GM12878 (cell line): ENCODE measurements at regions not wholly inside any gene's neighbourhood (a gene's known extent, or its start where the extent isn't known, plus 50 kb on each side); places are given as distances from the start of the nearest gene placed in this dataset.

Source experiments
- ATAC-seq: fragments of 200-7000 bp; cut with Tn5 transposase; 3 replicates; pipeline ENCODE4 v1.9.1; 2020; ENCODE audit warnings: mild to moderate bottlenecking, moderate library complexity
- BruUV-seq: library from RNA; stranded (reverse); fragments of 400-500 nt; replicated peaks from 2 replicates; lab custom pipeline; 2021; lab: Mats Ljungman, UMichigan
- CTCF ChIA-PET: fragments of 300-600 bp; sonication (Branson Sonifier 250); formaldehyde crosslinking; extraction: SDS; loops from one replicate; lab custom pipeline; 2021; ENCODE audit warnings: inconsistent platforms; lab: Yijun Ruan, JAX
- POLR2A ChIA-PET: fragments of 350-600 bp; formaldehyde crosslinking; extraction: SDS; loops from one replicate; lab custom pipeline; 2021; ENCODE audit warnings: inconsistent platforms; lab: Charles Lee
- RAD21 ChIA-PET: fragments of 300-600 bp; sonication (Branson Sonifier 250); formaldehyde crosslinking; loops from one replicate; lab custom pipeline; 2023; ENCODE audit warnings: antibody characterized with exemption; ENCODE audit not compliant: unreplicated experiment; lab: Charles Lee
- SMC1A ChIA-PET: fragments of 300-600 bp; sonication (Branson Sonifier 250); formaldehyde crosslinking; loops from one replicate; lab custom pipeline; 2023; ENCODE audit not compliant: unreplicated experiment, uncharacterized antibody; lab: Charles Lee
- DNase-seq: peaks from one replicate; pipeline ENCODE4 v3.0.0-alpha.2; 2011; ENCODE audit warnings: low read depth, low spot score
- FAIRE-seq: peaks from 3 replicates; lab custom pipeline; 2011; peaks lifted over from hg19 to GRCh38; lab: Jason Lieb, UNC
- H2AFZ ChIP-seq: 2 replicates; pipeline ENCODE4 v1.6.0; 2011; ENCODE audit warnings: low read depth, low read length, control low read depth; ENCODE audit not compliant: control insufficient read depth
- H3K27ac ChIP-seq: 2 replicates; pipeline ENCODE4 v1.5.1; 2011; ENCODE audit warnings: control low read depth; ENCODE audit not compliant: control insufficient read depth, insufficient read depth
- H3K27me3 ChIP-seq, 2 experiments: replicated peaks in 1 of 2; 2 replicates each; pipeline versions ENCODE4 v1.6.0 to v1.6.1; 2011; ENCODE audit warnings: low read length in 1 of 2; ENCODE audit not compliant: control insufficient read depth in 2 of 2, insufficient read depth in 2 of 2
- H3K36me3 ChIP-seq, 2 experiments: 2 replicates each; pipeline ENCODE4 v1.5.1; 2011; ENCODE audit warnings: low read length in 1 of 2; ENCODE audit not compliant: control insufficient read depth in 2 of 2, insufficient read depth in 2 of 2
- H3K4me1 ChIP-seq: 2 replicates; pipeline ENCODE4 v1.6.1; 2011; ENCODE audit warnings: mild to moderate bottlenecking, low read length, moderate library complexity, mixed read lengths; ENCODE audit not compliant: control insufficient read depth, insufficient read depth
- H3K4me2 ChIP-seq: 2 replicates; pipeline ENCODE4 v1.6.0; 2011; ENCODE audit warnings: control low read depth; ENCODE audit not compliant: control insufficient read depth, insufficient read depth
- H3K4me3 ChIP-seq: fragments of 200-600 bp; sonication (generic); 2 replicates; pipeline ENCODE4 v1.5.1; 2016
- H3K79me2 ChIP-seq: 2 replicates; pipeline ENCODE4 v1.6.0; 2011; ENCODE audit warnings: low read length; ENCODE audit not compliant: control insufficient read depth, insufficient read depth
- H3K9ac ChIP-seq: 2 replicates; pipeline ENCODE4 v1.8.0; 2011; ENCODE audit warnings: low read length, control low read depth, mixed read lengths; ENCODE audit not compliant: control insufficient read depth, insufficient read depth
- H3K9me3 ChIP-seq: replicated peaks from 3 replicates; pipeline ENCODE4 v1.5.1; 2011; ENCODE audit warnings: mild to moderate bottlenecking, low read length; ENCODE audit not compliant: control insufficient read depth, insufficient read depth
- H4K20me1 ChIP-seq: 2 replicates; pipeline ENCODE4 v1.6.0; 2011; ENCODE audit not compliant: control insufficient read depth, insufficient read depth
- ATF2 ChIP-seq: IDR thresholded peaks from 2 replicates; pipeline ENCODE4 v1.6.1; 2012; ENCODE audit warnings: low read length, inconsistent platforms
- CEBPB ChIP-seq, 2 experiments: fragments of 150-350 bp in 1 of 2; IDR thresholded peaks; 2 replicates each; pipeline ENCODE4 v1.6.1; 2012 to 2014; ENCODE audit warnings: low read depth in 2 of 2, low read length in 2 of 2, borderline replicate concordance in 1 of 2, inconsistent platforms in 1 of 2
- HDGF ChIP-seq: fragments of 450-650 bp; IDR thresholded peaks from 2 replicates; pipeline ENCODE4 v1.6.1; 2016; ENCODE audit warnings: antibody characterized with exemption
- HSF1 ChIP-seq: fragments of 150-350 bp; IDR thresholded peaks from 2 replicates; pipeline ENCODE4 v1.6.1; 2014; ENCODE audit warnings: mild to moderate bottlenecking, low read depth, low read length
- MYB ChIP-seq: fragments of 150-350 bp; IDR thresholded peaks from 2 replicates; pipeline ENCODE4 v1.6.1; 2014; ENCODE audit warnings: mild to moderate bottlenecking, low read depth, low read length, borderline replicate concordance
- NFYA ChIP-seq: IDR thresholded peaks from 2 replicates; pipeline ENCODE4 v1.6.1; 2011; ENCODE audit warnings: low read depth, mild to moderate bottlenecking, low read length, improper control_type of control experiment, borderline replicate concordance
- NR2C1 ChIP-seq: fragments of 450-650 bp; IDR thresholded peaks from 2 replicates; pipeline ENCODE4 v1.6.1; 2017; ENCODE audit warnings: antibody characterized with exemption, mild to moderate bottlenecking, moderate library complexity
- RELA ChIP-seq: fragments of 450-650 bp; IDR thresholded peaks from 2 replicates; pipeline ENCODE4 v1.8.0; 2014; ENCODE audit warnings: borderline replicate concordance; ENCODE audit not compliant: partially characterized antibody
- SMC3 ChIP-seq: IDR thresholded peaks from 2 replicates; pipeline ENCODE4 v1.6.1; 2011; ENCODE audit warnings: low read length, improper control_type of control experiment, borderline replicate concordance
- ZBTB11 ChIP-seq: fragments of 450-650 bp; formaldehyde crosslinking; IDR thresholded peaks from 2 replicates; pipeline ENCODE4 v1.5.0; 2022; ENCODE audit warnings: mild to moderate bottlenecking, missing genetic modification characterization
- ZNF217 ChIP-seq: fragments of 450-650 bp; IDR thresholded peaks from 2 replicates; pipeline ENCODE4 v1.6.1; 2017; ENCODE audit warnings: antibody characterized with exemption, mild to moderate bottlenecking
- ZSCAN29 ChIP-seq: fragments of 450-650 bp; IDR thresholded peaks from 2 replicates; pipeline ENCODE4 v1.6.1; 2017; ENCODE audit warnings: mild to moderate bottlenecking, moderate library complexity
- WGBS: methylation state at CpG from one replicate; pipeline ENCODE4 v1.1.6; 2016; ENCODE audit warnings: low lambda C conversion rate; ENCODE audit not compliant: insufficient replicate concordance, insufficient coverage; ENCODE audit errors: missing lambda C conversion rate; 5-methylcytosine and 5-hydroxymethylcytosine counted together
- in situ Hi-C: fragments of 300-500 bp; cut with MboI; formaldehyde crosslinking; loops from 9 replicates; pipeline ENCODE4 v1.14.3; 2018; ENCODE audit warnings: mixed read lengths
- intact Hi-C: fragments of 100-400 bp; cut with micrococcal nuclease; formaldehyde crosslinking; loops from one replicate; pipeline ENCODE4 v1.14.2; 2022; ENCODE audit not compliant: unreplicated experiment

- Histone ChIP-seq H3K4me1 (no peaks in the 10 kb centered on the region), H3K36me3 (no peaks in the 10 kb centered on the region), H3K4me2 (no peak overlapping the region), H2AFZ (no peak overlapping the region), H4K20me1 (no peaks in the 10 kb centered on the region), H3K9ac (no peak overlapping the region), H3K27me3 (no peaks in the 10 kb centered on the region), H3K9me3 (no peaks in the 10 kb centered on the region), H3K79me2 (no peaks in the 10 kb centered on the region), H3K4me3 (no peak overlapping the region), H3K27ac (no peak overlapping the region)
- BruUV-seq: no TSS peak
- no peak for FAIRE-seq
- DNase-seq: no peak
- ATAC-seq: no peak
- in situ Hi-C loops (no loop called here), intact Hi-C loops (no loop called here)
- WGBS: 0% methylated on average over 1 of the region's 1 CpG
- TF ChIP-seq HDGF (no peak), ZNF217 (no peak), ZBTB11 (CRISPR knock-in tag) (no peak), ZSCAN29 (no peak), NR2C1 (no peak), RELA (no peak), MYB (no peak), CEBPB (IDR thresholded peaks at IDR 0.05; ENCODE audit: borderline replicate concordance in 1 of 2, low read depth in 2 of 2, low read length in 2 of 2) (no peak), ATF2 (no peak), SMC3 (no peak), NFYA (no peak), HSF1 (no peak)
- SMC1A ChIA-PET: no interaction called here
- POLR2A ChIA-PET: no interaction called here
- RAD21 ChIA-PET: no interaction called here
- CTCF ChIA-PET: interaction anchor here (1.0 kb wide), 1 partner anchor 8 kb away, joined by 3 read pairs; no protein-coding TSS in a partner anchor
Observed at GRCh38 chr6:119879731-119880130, 530.2 kb upstream of the MAN1A1 start.
